HG02798 (cell line): ENCODE measurements at regions not wholly inside any gene's neighbourhood (a gene's known extent, or its start where the extent isn't known, plus 50 kb on each side); places are given as distances from the start of the nearest gene placed in this dataset.

ENCODE experiments used
- ATAC-seq: cut with Tn5 transposase; IDR thresholded peaks from one replicate; pipeline ENCODE4 v1.9.1; 2021; ENCODE audit warnings: mild to moderate bottlenecking; ENCODE audit not compliant: unreplicated experiment, poor library complexity

GRCh38 chr11:106447631-106448191 lies 370.2 kb downstream of the AASDHPPT start:
- ATAC-seq: no peak

GRCh38 chr11:106449763-106450162 lies 372.3 kb downstream of the AASDHPPT start:
- no peak for ATAC-seq

- no peak for ATAC-seq
These were observed 373.9 kb downstream of the AASDHPPT start for GRCh38 chr11:106451228-106451922.

- ATAC-seq: no peak
These were observed 379.2 kb downstream of the AASDHPPT start for GRCh38 chr11:106456647-106457046.

GRCh38 chr11:106457727-106458126 lies 380.3 kb downstream of the AASDHPPT start:
- ATAC-seq: no peak

GRCh38 chr11:106459135-106459534 lies 381.7 kb downstream of the AASDHPPT start:
- ATAC-seq: no peak

GRCh38 chr11:106461148-106461691 lies 383.8 kb downstream of the AASDHPPT start:
- no peak for ATAC-seq

GRCh38 chr11:106461839-106462545 lies 384.5 kb downstream of the AASDHPPT start:
- ATAC-seq: no peak

- no peak for ATAC-seq
These were observed 385.7 kb downstream of the AASDHPPT start for GRCh38 chr11:106463154-106463553.

GRCh38 chr11:106463796-106464201 lies 386.3 kb downstream of the AASDHPPT start:
- ATAC-seq: no peak

- no peak for ATAC-seq
These were observed 387.3 kb downstream of the AASDHPPT start for GRCh38 chr11:106464728-106465127.

GRCh38 chr11:106466521-106467080 lies 389.1 kb downstream of the AASDHPPT start:
- no peak for ATAC-seq

GRCh38 chr11:106467501-106467900 lies 390.0 kb downstream of the AASDHPPT start:
- no peak for ATAC-seq

GRCh38 chr11:106468086-106468485 lies 390.6 kb downstream of the AASDHPPT start:
- ATAC-seq: no peak

- ATAC-seq: no peak
These were observed 391.1 kb downstream of the AASDHPPT start for GRCh38 chr11:106468531-106468930.

GRCh38 chr11:106470230-106470629 lies 392.8 kb downstream of the AASDHPPT start:
- ATAC-seq: no peak

- no peak for ATAC-seq
These were observed 393.8 kb downstream of the AASDHPPT start for GRCh38 chr11:106471276-106471675.

GRCh38 chr11:106473089-106473722 lies 395.7 kb downstream of the AASDHPPT start:
- no peak for ATAC-seq

- ATAC-seq: no peak
These were observed 396.8 kb downstream of the AASDHPPT start for GRCh38 chr11:106474274-106474673.

GRCh38 chr11:106475181-106475580 lies 397.7 kb downstream of the AASDHPPT start:
- no peak for ATAC-seq
